ENCODE measurements at regions not wholly inside any gene's neighbourhood (a gene's known extent, or its start where the extent isn't known, plus 50 kb on each side); places are given as distances from the start of the nearest gene placed in this dataset.

GRCh38 chr3:88572450-88572849 lies 422.7 kb downstream of the C3orf38 start:
- CTCF ChIA-PET, result no interaction called here
- DNase-seq, result no peak

More at GRCh38 chr3:88572450-88572849, 422.7 kb downstream of the C3orf38 start:
- Histone ChIP-seq H4K20me1 (ENCODE audit: insufficient read depth, low read length) (no peaks in the 10 kb centered on the region), H3K79me1 (ENCODE audit: low read depth in 1 of 2, low read length in 2 of 2) (no peaks in the 10 kb centered on the region), H3K9me3 (ENCODE audit: control insufficient read depth, insufficient read depth, low read length) (no peaks in the 10 kb centered on the region), H2AK9ac (replicated peaks; ENCODE audit: low read depth, low read length, poor library complexity) (no peak overlapping the region), H4K8ac (ENCODE audit: low read depth in 2 of 2, low read length in 2 of 2) (no peak overlapping the region), H3K27ac (ENCODE audit: insufficient read depth, low read length) (no peak overlapping the region), H3K9ac (ENCODE audit: low read depth, low read length) (no peak overlapping the region), H4K91ac (ENCODE audit: insufficient read depth, low read depth, low read length) (no peak overlapping the region), H3K4ac (ENCODE audit: low read depth, low read length) (no peak overlapping the region), H3K4me2 (ENCODE audit: low read depth, low read length) (no peak overlapping the region), H2BK15ac (ENCODE audit: low read depth, low read length) (no peak overlapping the region), H3K14ac (replicated peaks; ENCODE audit: low read depth, low read length) (no peak overlapping the region), H4K5ac (ENCODE audit: low read depth, low read length) (no peak overlapping the region), H2BK20ac (ENCODE audit: low read depth, low read length) (no peak overlapping the region), H2AK5ac (ENCODE audit: low read depth, low read length) (no peak overlapping the region), H3K18ac (ENCODE audit: low read depth, low read length) (no peak overlapping the region), H3K36me3 (ENCODE audit: control insufficient read depth, insufficient read depth, low read length) (no peaks in the 10 kb centered on the region), H3K4me1 (ENCODE audit: control insufficient read depth, insufficient read depth, low read length) (no peaks in the 10 kb centered on the region), H3K23ac (ENCODE audit: low read depth, low read length) (no peak overlapping the region), H3K27me3 (ENCODE audit: control insufficient read depth, insufficient read depth, low read length) (no peaks in the 10 kb centered on the region), H3K9me1 (ENCODE audit: insufficient read depth, low read length) (no peaks in the 10 kb centered on the region), H2BK5ac (ENCODE audit: low read depth, low read length, poor library complexity, severe bottlenecking) (no peak overlapping the region), H3K4me3 (ENCODE audit: insufficient read depth, low read depth, low read length) (no peak overlapping the region), H2AFZ (replicated peaks; ENCODE audit: low read length, poor library complexity) (no peak overlapping the region), H3K56ac (ENCODE audit: extremely low read depth, insufficient read depth, low read length) (no peak overlapping the region; the same call in 1 of the 2 replicates), H2BK120ac (ENCODE audit: low read depth, low read length) (no peak overlapping the region)
- in situ Hi-C loops (cut with MboI; ENCODE audit: low sequenced_read_pairs), result no loop called here
- no peak for ATAC-seq (ENCODE audit: low read depth)
- no TSS peak for BruUV-seq (replicated peaks)
- TF ChIP-seq RFX5 (IDR thresholded peaks at IDR 0.05; ENCODE audit: low read depth, low read length), result no peak
- TF ChIP-seq ELK1 (IDR thresholded peaks at IDR 0.05; ENCODE audit: borderline replicate concordance, low read depth, low read length), result no peak
- no peak for TF ChIP-seq MAZ (IDR thresholded peaks at IDR 0.05; ENCODE audit: borderline replicate concordance, low read depth, low read length)
- no peak for TF ChIP-seq RAD21 (IDR thresholded peaks at IDR 0.05; ENCODE audit: low read length)
- no peak for TF ChIP-seq MAFK (IDR thresholded peaks at IDR 0.05; ENCODE audit: low read depth, low read length)
- no peak for TF ChIP-seq CTCF (conservative IDR thresholded peaks at IDR 0.05; ENCODE audit: low read depth, low read length)
- no peak for TF ChIP-seq FOS (IDR thresholded peaks at IDR 0.05; ENCODE audit: low read depth, low read length)
- TF ChIP-seq SMC3 (IDR thresholded peaks at IDR 0.05; ENCODE audit: low read depth, low read length), result no peak
- no peak for TF ChIP-seq RCOR1 (IDR thresholded peaks at IDR 0.05; ENCODE audit: insufficient replicate concordance, low read length)
- no peak for TF ChIP-seq MXI1 (IDR thresholded peaks at IDR 0.05; ENCODE audit: borderline replicate concordance, low read depth, low read length)
- no peak for TF ChIP-seq NFE2L2 (IDR thresholded peaks at IDR 0.05; ENCODE audit: low read depth, low read length)
- TF ChIP-seq CHD1 (IDR thresholded peaks at IDR 0.05; ENCODE audit: low read depth, low read length), result no peak
- no peak for TF ChIP-seq POLR2A (IDR thresholded peaks at IDR 0.05; ENCODE audit: low read depth, low read length)
- no peak for TF ChIP-seq CEBPB (IDR thresholded peaks at IDR 0.05; ENCODE audit: low read depth, low read length)
- no peak for TF ChIP-seq USF2 (IDR thresholded peaks at IDR 0.05; ENCODE audit: low read depth, low read length)
- TF ChIP-seq BHLHE40 (IDR thresholded peaks at IDR 0.05; ENCODE audit: low read depth, low read length), result no peak
- WGBS, 2 experiments (ENCODE audit: extremely low coverage in 2 of 2, insufficient read length in 1 of 2), result no CpG with 5 or more reads among the region's 3 CpGs
- intact Hi-C loops (cut with micrococcal nuclease), result loop anchor here (10.0 kb wide), 1 partner anchor 118 kb away; no protein-coding TSS in a partner anchor
- POLR2A ChIA-PET (ENCODE audit: unreplicated experiment), result no interaction called here
- dilution Hi-C loops (cut with HindIII; ENCODE audit: low sequenced_read_pairs, unreplicated experiment), result no loop called here

All from IMR-90 (cell line).